ENCODE measurements at regions not wholly inside any gene's neighbourhood (a gene's known extent, or its start where the extent isn't known, plus 50 kb on each side); places are given as distances from the start of the nearest gene placed in this dataset.

GRCh38 chr5:52728686-52729085 is 59.0 kb upstream of the ITGA1 start:
- TF ChIP-seq CTCF (IDR thresholded peaks at IDR 0.05) (no peak), POLR2A (IDR thresholded peaks at IDR 0.05) (no peak)

Data from uterus (tissue), 2 donors.